Mammary epithelial cell (primary cell): ENCODE measurements at regions not wholly inside any gene's neighbourhood (a gene's known extent, or its start where the extent isn't known, plus 50 kb on each side); places are given as distances from the start of the nearest gene placed in this dataset.

ENCODE experiments used
- EZH2 ChIP-seq: IDR thresholded peaks from 2 replicates; pipeline ENCODE4 v1.6.1; 2012; ENCODE audit warnings: low read length, inconsistent platforms, borderline replicate concordance
- TF ChIP-seq, protein P1 (sequence below), 2 donors: IDR thresholded peaks in 1 of 2; conservative IDR thresholded peaks in 1 of 2; 2 replicates each; pipeline ENCODE4 v1.5.1; 2011 to 2012; ENCODE audit warnings: inconsistent platforms in 2 of 2, low read length in 2 of 2, mild to moderate bottlenecking in 2 of 2, control low read depth in 1 of 2, low read depth in 1 of 2; ENCODE audit not compliant: insufficient read depth in 1 of 2; ENCODE audit errors: extremely low read depth in 1 of 2

DNA sequence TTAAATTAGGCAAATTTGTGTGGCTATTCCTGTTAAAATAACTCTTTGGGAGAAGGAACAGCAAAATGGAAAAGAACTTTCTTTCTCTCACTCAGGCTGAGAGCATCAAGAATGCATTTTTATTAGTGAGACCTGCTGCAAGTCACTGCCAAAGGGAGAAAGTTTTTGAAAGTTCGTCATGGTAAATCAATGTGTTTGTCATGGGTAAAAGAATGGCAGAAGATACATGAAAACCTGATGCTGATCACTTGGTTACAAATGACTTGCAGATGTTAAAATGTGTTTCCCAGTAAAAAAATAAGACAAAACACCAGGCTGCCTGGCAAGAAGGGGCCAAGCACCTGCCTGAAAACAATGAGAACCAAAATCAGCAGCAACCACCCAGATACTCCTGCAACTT lies 484.7 kb upstream of the NRP1 start:
- TF ChIP-seq, protein P1, sequence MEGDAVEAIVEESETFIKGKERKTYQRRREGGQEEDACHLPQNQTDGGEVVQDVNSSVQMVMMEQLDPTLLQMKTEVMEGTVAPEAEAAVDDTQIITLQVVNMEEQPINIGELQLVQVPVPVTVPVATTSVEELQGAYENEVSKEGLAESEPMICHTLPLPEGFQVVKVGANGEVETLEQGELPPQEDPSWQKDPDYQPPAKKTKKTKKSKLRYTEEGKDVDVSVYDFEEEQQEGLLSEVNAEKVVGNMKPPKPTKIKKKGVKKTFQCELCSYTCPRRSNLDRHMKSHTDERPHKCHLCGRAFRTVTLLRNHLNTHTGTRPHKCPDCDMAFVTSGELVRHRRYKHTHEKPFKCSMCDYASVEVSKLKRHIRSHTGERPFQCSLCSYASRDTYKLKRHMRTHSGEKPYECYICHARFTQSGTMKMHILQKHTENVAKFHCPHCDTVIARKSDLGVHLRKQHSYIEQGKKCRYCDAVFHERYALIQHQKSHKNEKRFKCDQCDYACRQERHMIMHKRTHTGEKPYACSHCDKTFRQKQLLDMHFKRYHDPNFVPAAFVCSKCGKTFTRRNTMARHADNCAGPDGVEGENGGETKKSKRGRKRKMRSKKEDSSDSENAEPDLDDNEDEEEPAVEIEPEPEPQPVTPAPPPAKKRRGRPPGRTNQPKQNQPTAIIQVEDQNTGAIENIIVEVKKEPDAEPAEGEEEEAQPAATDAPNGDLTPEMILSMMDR (conservative IDR thresholded peaks at IDR 0.05 in 1 of 2, IDR thresholded peaks at IDR 0.05 in 1 of 2; ENCODE audit: extremely low read depth in 1 of 2, insufficient read depth in 1 of 2, low read depth in 1 of 2, low read length in 2 of 2): no peak
- no peak for TF ChIP-seq EZH2
